Stimulated activated CD8-positive, alpha-beta memory T cell treated with anti-CD3 and anti-CD28 coated beads, Interleukin-15, amount 100 ng/mL, for 4 hours (primary cell): ENCODE measurements at regions not wholly inside any gene's neighbourhood (a gene's known extent, or its start where the extent isn't known, plus 50 kb on each side); places are given as distances from the start of the nearest gene placed in this dataset.
"Not testable (repeated sequence)": the region's sequence is repeated elsewhere in the genome, so short reads cannot be mapped to it uniquely, and the experiment has no call there.

ENCODE experiments used
- DNase-seq, 2 donors: peaks; one replicate each; pipeline ENCODE4 v3.0.0-alpha.2; 2020; ENCODE audit warnings: low read depth in 2 of 2

- not testable (repeated sequence) for DNase-seq
Observed at GRCh38 chr5:148741766-148742165, 84.6 kb upstream of the ADRB2 start.

- DNase-seq = not testable (repeated sequence)
Observed at GRCh38 chr5:148744380-148744779, 82.0 kb upstream of the ADRB2 start.

- DNase-seq = no peak
Observed at GRCh38 chr5:148746826-148747535, 79.4 kb upstream of the ADRB2 start.

- no peak for DNase-seq
Observed at GRCh38 chr5:148747536-148747906, 78.9 kb upstream of the ADRB2 start.

GRCh38 chr5:148748702-148749392 is 77.6 kb upstream of the ADRB2 start:
- DNase-seq = no peak

- no peak for DNase-seq
Observed at GRCh38 chr5:148750614-148751013, 75.8 kb upstream of the ADRB2 start.

- DNase-seq = no peak
Observed at GRCh38 chr5:148751025-148751424, 75.4 kb upstream of the ADRB2 start.

- DNase-seq = not testable (repeated sequence)
Observed at GRCh38 chr5:148752375-148752774, 74.0 kb upstream of the ADRB2 start.

GRCh38 chr5:148759101-148759500 is 67.3 kb upstream of the ADRB2 start:
- no peak for DNase-seq

GRCh38 chr5:148760945-148761638 is 65.3 kb upstream of the ADRB2 start:
- DNase-seq = no peak

GRCh38 chr5:148763996-148764395 is 62.4 kb upstream of the ADRB2 start:
- no peak for DNase-seq

- no peak for DNase-seq
Observed at GRCh38 chr5:148765061-148765460, 61.4 kb upstream of the ADRB2 start.

GRCh38 chr5:148768806-148769415 is 57.5 kb upstream of the ADRB2 start:
- DNase-seq = no peak

- DNase-seq = no peak
Observed at GRCh38 chr5:148769941-148770340, 56.5 kb upstream of the ADRB2 start.

- no peak for DNase-seq
Observed at GRCh38 chr5:148774313-148774712, 52.1 kb upstream of the ADRB2 start.

GRCh38 chr5:148776261-148776660 is 50.1 kb upstream of the ADRB2 start:
- no peak for DNase-seq
